Upper lobe of left lung (tissue), 4 donors: ENCODE measurements at regions not wholly inside any gene's neighbourhood (a gene's known extent, or its start where the extent isn't known, plus 50 kb on each side); places are given as distances from the start of the nearest gene placed in this dataset.

ENCODE experiments used
- CTCF ChIP-seq, 6 experiments: fragments of 450-650 bp in 4 of 6; fragments of 200-600 bp in 2 of 6; sonication (generic) in 2 of 6; IDR thresholded peaks; one replicate each; pipeline ENCODE4 v1.5.1; 2016 to 2019; ENCODE audit warnings: antibody characterized with exemption in 6 of 6
- EP300 ChIP-seq, 4 donors: sonication (generic); formaldehyde crosslinking; IDR thresholded peaks; one replicate each; pipeline ENCODE4 v1.5.1; 2017; ENCODE audit warnings: antibody characterized with exemption in 4 of 4, control low read depth in 2 of 4

DNA sequence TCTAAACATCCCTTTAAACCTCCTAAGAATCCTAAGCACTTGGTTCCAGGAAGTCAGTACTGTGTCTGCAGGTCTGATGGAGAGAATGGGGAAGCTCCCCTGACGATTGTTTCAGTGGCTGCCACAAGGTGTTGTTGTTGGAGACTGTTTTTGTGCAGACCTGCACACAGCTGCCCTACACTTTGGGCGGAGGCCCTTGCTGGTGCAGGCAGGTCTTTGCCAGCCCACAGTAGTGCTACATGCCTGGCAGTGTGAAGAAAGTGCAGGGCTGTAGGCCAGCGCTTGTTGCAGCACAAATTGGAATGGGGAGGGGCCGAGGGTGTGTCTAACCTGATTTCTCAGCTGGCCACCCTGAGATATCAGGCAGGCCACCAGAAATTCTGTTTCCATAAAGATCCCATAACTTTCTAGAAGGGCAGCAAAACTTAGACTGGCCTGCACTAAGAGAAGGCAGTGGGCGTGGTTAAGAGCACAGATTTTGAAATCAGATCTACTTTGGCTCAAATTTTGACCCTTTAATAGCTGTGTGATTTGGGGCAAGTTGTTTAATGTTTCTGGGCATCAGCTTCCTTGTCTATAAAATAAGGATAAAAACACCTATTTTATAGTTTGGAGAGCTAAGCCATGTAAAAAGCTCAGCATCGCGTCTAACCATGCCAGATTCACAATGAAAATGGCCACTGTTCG lies 83.7 kb upstream of the SLC1A4 start:
- TF ChIP-seq EP300 (IDR thresholded peaks at IDR 0.05) (no peak), CTCF (IDR thresholded peaks at IDR 0.05) (no peak)
